ENCODE measurements at regions not wholly inside any gene's neighbourhood (a gene's known extent, or its start where the extent isn't known, plus 50 kb on each side); places are given as distances from the start of the nearest gene placed in this dataset.

DNA sequence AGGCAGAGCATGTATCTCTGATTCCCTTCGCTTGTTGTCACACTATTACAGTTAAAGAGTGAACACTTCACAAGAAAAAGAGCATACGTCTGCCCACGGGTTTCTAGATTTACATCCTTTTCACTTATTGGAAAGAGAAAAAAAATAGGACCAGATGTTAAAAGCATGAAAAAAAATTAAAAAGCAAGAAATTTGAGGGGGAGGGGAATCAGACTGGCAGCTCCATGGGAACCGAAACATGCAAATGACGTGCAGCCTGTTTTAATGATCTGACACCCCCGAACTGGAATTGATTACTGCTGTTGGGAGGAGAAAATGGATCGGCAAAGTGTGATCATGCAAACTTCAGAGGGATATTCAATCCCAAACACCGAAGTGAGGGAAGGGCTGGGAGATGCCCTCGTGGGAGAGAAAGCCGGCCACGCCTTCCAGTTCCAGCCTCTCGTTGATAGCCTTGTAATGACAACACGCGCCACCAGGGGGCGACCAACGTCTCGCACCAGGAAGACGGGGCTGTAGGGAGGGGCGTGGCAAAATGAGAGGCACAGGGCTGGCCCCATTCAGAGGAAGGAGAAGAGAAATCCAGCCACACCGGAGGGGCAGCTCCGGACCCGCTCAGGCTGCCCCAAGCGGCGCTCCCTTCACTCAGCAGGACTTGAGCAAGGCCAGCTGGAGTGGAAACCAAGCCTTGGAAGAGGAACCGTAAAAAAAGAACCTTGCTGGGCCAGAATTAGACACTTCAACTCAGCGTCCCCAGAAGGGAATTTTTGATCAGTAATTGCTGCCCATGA lies 53.8 kb upstream of the SYT13 start:
- peak; percentile 88 for DNase-seq

DNA sequence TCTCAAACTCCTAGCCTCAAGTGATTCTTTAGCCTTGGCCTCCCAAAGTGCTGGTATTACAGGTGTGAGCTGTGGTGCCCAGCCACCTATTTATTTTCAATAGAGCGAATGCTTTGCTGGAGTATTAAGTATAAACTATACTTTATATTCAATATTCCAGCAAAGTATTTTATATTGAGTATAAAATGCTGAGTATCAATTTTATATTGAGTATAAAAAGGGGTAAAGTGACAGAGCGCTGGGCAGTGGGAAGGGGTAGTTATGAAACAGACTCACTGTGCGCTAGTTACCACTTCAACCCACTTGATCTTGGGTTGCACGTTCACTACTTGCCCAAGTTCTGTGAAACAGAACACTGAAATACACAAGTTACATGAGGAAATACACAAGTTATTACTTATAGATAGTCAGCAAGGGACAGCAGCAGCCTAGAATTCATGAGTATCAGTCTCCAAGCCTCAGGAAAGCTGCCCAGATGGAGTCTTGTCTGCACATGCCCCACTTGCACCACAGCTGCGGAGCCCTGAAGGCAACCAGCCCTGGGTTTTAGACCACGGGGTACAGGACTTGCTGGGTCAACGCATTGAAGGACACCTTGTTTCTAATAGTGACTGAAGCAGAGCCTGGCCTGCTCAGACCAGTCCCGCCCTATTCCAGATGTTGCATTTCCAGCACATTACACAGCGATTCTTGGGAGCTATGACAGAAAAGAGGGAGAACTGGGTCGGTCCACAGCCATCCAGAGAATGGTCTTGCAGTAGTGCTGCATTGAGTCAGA lies 51.6 kb upstream of the SYT13 start:
- no peak for DNase-seq

DNA sequence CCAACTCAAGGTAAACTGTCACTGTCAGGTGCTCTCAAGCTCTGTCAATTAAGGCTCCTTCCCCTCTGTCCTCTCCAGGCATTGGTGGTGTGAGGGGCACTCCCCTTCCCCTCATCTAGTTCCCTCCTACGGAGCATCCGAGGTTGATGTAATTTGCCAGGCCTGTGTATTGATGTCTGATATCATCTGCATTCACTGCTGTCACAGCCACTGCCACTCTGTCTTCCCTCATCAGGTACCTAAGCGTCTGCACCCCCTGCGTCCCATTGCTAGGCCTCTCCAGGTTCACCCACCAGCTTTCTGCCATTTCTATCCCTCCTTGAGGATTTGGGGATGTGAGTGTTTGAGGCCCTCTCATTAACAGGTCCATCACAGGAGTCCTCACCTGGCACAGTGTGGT lies 50.0 kb upstream of the SYT13 start:
- no peak for DNase-seq

All from effector CD8-positive, alpha-beta T cell (primary cell).